Liver (tissue), 8 donors: ENCODE measurements at regions not wholly inside any gene's neighbourhood (a gene's known extent, or its start where the extent isn't known, plus 50 kb on each side); places are given as distances from the start of the nearest gene placed in this dataset.

Experiments used
- DNase-seq: peaks from one replicate; pipeline ENCODE4 v3.0.0-alpha.2; 2017; ENCODE audit warnings: low spot score
- H3K27ac ChIP-seq, 2 donors: one replicate each; pipeline ENCODE4 v1.7.0; 2013; ENCODE audit warnings: inconsistent platforms in 2 of 2, low read length in 2 of 2, control low read depth in 1 of 2, low read depth in 1 of 2, mild to moderate bottlenecking in 1 of 2
- H3K27me3 ChIP-seq, 4 donors: one replicate each; pipeline versions ENCODE4 v1.6.1 to v1.7.0; 2013; ENCODE audit warnings: low read length in 3 of 4, inconsistent platforms in 1 of 4, mild to moderate bottlenecking in 1 of 4, moderate library complexity in 1 of 4; ENCODE audit not compliant: control insufficient read depth in 4 of 4, insufficient read depth in 4 of 4
- H3K36me3 ChIP-seq, 4 donors: one replicate each; pipeline versions ENCODE4 v1.6.1 to v1.7.0; 2013; ENCODE audit warnings: low read length in 3 of 4, mild to moderate bottlenecking in 3 of 4, low read depth in 1 of 4, moderate library complexity in 1 of 4; ENCODE audit not compliant: control insufficient read depth in 4 of 4, insufficient read depth in 3 of 4
- H3K4me1 ChIP-seq, 4 donors: one replicate each; pipeline versions ENCODE4 v1.6.1 to v1.7.0; 2013; ENCODE audit warnings: low read length in 3 of 4, mild to moderate bottlenecking in 3 of 4, moderate library complexity in 1 of 4; ENCODE audit not compliant: control insufficient read depth in 4 of 4, insufficient read depth in 4 of 4
- H3K4me3 ChIP-seq, 3 donors: one replicate each; pipeline versions ENCODE4 v1.6.1 to v1.7.0; 2013; ENCODE audit warnings: low read length in 3 of 3, control low read depth in 1 of 3, low read depth in 1 of 3, mild to moderate bottlenecking in 1 of 3
- H3K9ac ChIP-seq, 2 donors: one replicate each; pipeline ENCODE4 v1.7.0; 2013; ENCODE audit warnings: low read length in 2 of 2, mild to moderate bottlenecking in 2 of 2, moderate library complexity in 2 of 2, control low read depth in 1 of 2, low read depth in 1 of 2
- H3K9me3 ChIP-seq, 4 donors: one replicate each; pipeline versions ENCODE4 v1.6.1 to v1.7.0; 2013; ENCODE audit warnings: low read length in 3 of 4; ENCODE audit not compliant: control insufficient read depth in 4 of 4
- ATF3 ChIP-seq: IDR thresholded peaks from 2 replicates; pipeline ENCODE4 v1.6.1; 2016; ENCODE audit warnings: antibody characterized with exemption
- CTCF ChIP-seq: fragments of 150-350 bp; IDR thresholded peaks from 2 replicates; pipeline ENCODE4 v1.5.1; 2017; ENCODE audit warnings: improper control_type of control experiment, low read depth, low read length; ENCODE audit not compliant: missing input control
- EGR1 ChIP-seq, 2 donors: IDR thresholded peaks; 2 replicates each; pipeline ENCODE4 v1.6.1; 2016 to 2018; ENCODE audit warnings: antibody characterized with exemption in 2 of 2, low read depth in 2 of 2
- FOXA1 ChIP-seq: IDR thresholded peaks from 2 replicates; pipeline ENCODE4 v1.6.1; 2016; ENCODE audit warnings: antibody characterized with exemption
- GABPA ChIP-seq, 2 donors: IDR thresholded peaks in 1 of 2; conservative IDR thresholded peaks in 1 of 2; 2 replicates each; pipeline ENCODE4 v1.6.1; 2016; ENCODE audit warnings: antibody characterized with exemption in 2 of 2, mild to moderate bottlenecking in 1 of 2, moderate library complexity in 1 of 2
- HNF4A ChIP-seq, 2 donors: conservative IDR thresholded peaks; 2 replicates each; pipeline ENCODE4 v1.6.1; 2016; ENCODE audit warnings: antibody characterized with exemption in 2 of 2, mild to moderate bottlenecking in 2 of 2
- JUND ChIP-seq, 2 donors: IDR thresholded peaks; 2 replicates each; pipeline ENCODE4 v1.6.1; 2016; ENCODE audit warnings: antibody characterized with exemption in 2 of 2
- MAX ChIP-seq: IDR thresholded peaks from 2 replicates; pipeline ENCODE4 v1.6.1; 2016; ENCODE audit warnings: antibody characterized with exemption
- NR2F2 ChIP-seq: IDR thresholded peaks from 2 replicates; pipeline ENCODE4 v1.6.1; 2016; ENCODE audit warnings: antibody characterized with exemption
- RAD21 ChIP-seq, 2 donors: IDR thresholded peaks; 2 replicates each; pipeline ENCODE4 v1.6.1; 2016; ENCODE audit warnings: antibody characterized with exemption in 2 of 2, mild to moderate bottlenecking in 2 of 2
- REST ChIP-seq: IDR thresholded peaks from 2 replicates; pipeline ENCODE4 v1.6.1; 2016; ENCODE audit warnings: antibody characterized with exemption, mild to moderate bottlenecking
- RXRA ChIP-seq, 2 donors: IDR thresholded peaks; 2 replicates each; pipeline ENCODE4 v1.6.1; 2017 to 2018; ENCODE audit warnings: antibody characterized with exemption in 2 of 2, mild to moderate bottlenecking in 1 of 2
- SP1 ChIP-seq: IDR thresholded peaks from 2 replicates; pipeline ENCODE4 v1.6.1; 2018; ENCODE audit warnings: antibody characterized with exemption, mild to moderate bottlenecking
- TAF1 ChIP-seq: conservative IDR thresholded peaks from 2 replicates; pipeline ENCODE4 v1.6.1; 2016; ENCODE audit warnings: antibody characterized with exemption, mild to moderate bottlenecking
- YY1 ChIP-seq: IDR thresholded peaks from 2 replicates; pipeline ENCODE4 v1.6.1; 2016; ENCODE audit warnings: antibody characterized with exemption, mild to moderate bottlenecking
- ZBTB33 ChIP-seq: IDR thresholded peaks from 2 replicates; pipeline ENCODE4 v1.6.1; 2016; ENCODE audit warnings: antibody characterized with exemption
- WGBS: extraction: QIAGEN DNeasy Blood & Tissue Kit; methylation state at CpG from one replicate; pipeline ENCODE4 v1.1.7; 2013; 5-methylcytosine and 5-hydroxymethylcytosine counted together
- donor health status: healthy.
- donor health status: healthy.
- donor health status: healthy.
- donor health status: healthy.
- donor health status: healthy.

GRCh38 chr4:64705989-64706388, 296.7 kb upstream of the TECRL start (continued):
- TF ChIP-seq REST = no peak

GRCh38 chr4:64698171-64698570, 288.9 kb upstream of the TECRL start:
- no peaks in the 10 kb centered on the region for H3K36me3 ChIP-seq
- no peak for DNase-seq
- no peak overlapping the region for H3K4me3 ChIP-seq
- H3K4me1 ChIP-seq = no peaks in the 10 kb centered on the region
- H3K9me3 ChIP-seq = no peaks in the 10 kb centered on the region
- no peak overlapping the region for H3K9ac ChIP-seq
- H3K27ac ChIP-seq = no peak overlapping the region
- H3K27me3 ChIP-seq = peaks cover 0 to 5% (median 0%) of the 10 kb centered on the region in 4 donors
- TF ChIP-seq YY1 (no peak), CTCF (no peak), ATF3 (no peak), NR2F2 (no peak), ZBTB33 (no peak), REST (no peak), MAX (no peak), JUND (IDR thresholded peaks at IDR 0.05) (no peak), EGR1 (IDR thresholded peaks at IDR 0.05; ENCODE audit: low read depth in 2 of 2) (no peak), FOXA1 (no peak), RAD21 (IDR thresholded peaks at IDR 0.05) (no peak), GABPA (IDR thresholded peaks at IDR 0.05 in 1 of 2, conservative IDR thresholded peaks at IDR 0.05 in 1 of 2) (no peak), RXRA (IDR thresholded peaks at IDR 0.05) (no peak), HNF4A (conservative IDR thresholded peaks at IDR 0.05) (no peak), SP1 (no peak), TAF1 (no peak)
- 66% methylated on average over 2 of the region's 2 CpGs for WGBS
